Mucosa of descending colon (tissue), 3 donors: ENCODE measurements at regions not wholly inside any gene's neighbourhood (a gene's known extent, or its start where the extent isn't known, plus 50 kb on each side); places are given as distances from the start of the nearest gene placed in this dataset.

Source experiments
- ATAC-seq: fragments of 200-7000 bp; cut with Tn5 transposase; one replicate; pipeline ENCODE4 v1.9.1; 2020; ENCODE audit warnings: mild to moderate bottlenecking, moderate library complexity
- DNase-seq, 3 donors: peaks; one replicate each; pipeline ENCODE4 v3.0.0-alpha.2; 2020
- H3K36me3 ChIP-seq: fragments of 200-600 bp; one replicate; pipeline ENCODE4 v1.8.0; 2021; ENCODE audit warnings: low read depth, mild to moderate bottlenecking
- H3K4me1 ChIP-seq: fragments of 200-600 bp; one replicate; pipeline ENCODE4 v1.8.0; 2021; ENCODE audit warnings: low read depth, mild to moderate bottlenecking
- H3K4me3 ChIP-seq: fragments of 200-600 bp; one replicate; pipeline ENCODE4 v1.8.0; 2021; ENCODE audit warnings: mild to moderate bottlenecking
- H3K9me3 ChIP-seq: fragments of 200-600 bp; one replicate; pipeline ENCODE4 v1.8.0; 2021; ENCODE audit warnings: mild to moderate bottlenecking
- intact Hi-C, 2 donors: fragments of 100-400 bp; cut with DNase I in 1 of 2; cut with micrococcal nuclease in 1 of 2; formaldehyde crosslinking; loops; one replicate each; pipeline versions ENCODE4 v1.11.0 to v1.11.1; 2022; cut with DNase I, micrococcal nuclease
- TF ChIP-seq, protein P1 (sequence below): fragments of 200-600 bp; IDR thresholded peaks from one replicate; pipeline ENCODE4 v1.8.0; 2022; ENCODE audit warnings: antibody characterized with exemption, mild to moderate bottlenecking
- donor health status: DM: no; HTN: no; CAD: no; lungs with moderate emphysema.
- donor health status: DM: no; HTN: no; CAD: no.
- donor health status: DM: no; HTN: yes; CAD: no.

DNA sequence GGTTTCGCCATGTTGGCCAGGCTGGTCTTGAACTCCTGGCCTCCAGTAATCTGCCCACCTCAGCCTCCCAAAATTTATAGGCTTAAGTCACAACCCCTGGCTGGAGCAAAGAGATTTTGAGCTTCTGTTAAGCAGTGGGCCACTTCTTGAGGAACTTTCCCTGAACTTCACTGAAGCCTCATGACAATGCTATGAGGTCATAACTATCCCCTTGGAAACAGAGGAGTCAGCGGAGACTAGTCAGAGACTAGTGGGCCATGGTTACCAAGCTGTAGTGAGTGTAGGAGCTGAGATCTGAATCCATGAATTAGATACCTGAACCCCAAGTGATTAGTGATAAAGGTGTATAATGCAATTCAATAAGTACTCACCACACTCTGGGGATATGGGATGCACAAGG is 145.1 kb upstream of the MSX1 start:
- Histone ChIP-seq H3K36me3 (no peaks in the 10 kb centered on the region), H3K4me3 (no peak overlapping the region), H3K4me1 (no peaks in the 10 kb centered on the region), H3K9me3 (no peaks in the 10 kb centered on the region)
- TF ChIP-seq, protein P1, sequence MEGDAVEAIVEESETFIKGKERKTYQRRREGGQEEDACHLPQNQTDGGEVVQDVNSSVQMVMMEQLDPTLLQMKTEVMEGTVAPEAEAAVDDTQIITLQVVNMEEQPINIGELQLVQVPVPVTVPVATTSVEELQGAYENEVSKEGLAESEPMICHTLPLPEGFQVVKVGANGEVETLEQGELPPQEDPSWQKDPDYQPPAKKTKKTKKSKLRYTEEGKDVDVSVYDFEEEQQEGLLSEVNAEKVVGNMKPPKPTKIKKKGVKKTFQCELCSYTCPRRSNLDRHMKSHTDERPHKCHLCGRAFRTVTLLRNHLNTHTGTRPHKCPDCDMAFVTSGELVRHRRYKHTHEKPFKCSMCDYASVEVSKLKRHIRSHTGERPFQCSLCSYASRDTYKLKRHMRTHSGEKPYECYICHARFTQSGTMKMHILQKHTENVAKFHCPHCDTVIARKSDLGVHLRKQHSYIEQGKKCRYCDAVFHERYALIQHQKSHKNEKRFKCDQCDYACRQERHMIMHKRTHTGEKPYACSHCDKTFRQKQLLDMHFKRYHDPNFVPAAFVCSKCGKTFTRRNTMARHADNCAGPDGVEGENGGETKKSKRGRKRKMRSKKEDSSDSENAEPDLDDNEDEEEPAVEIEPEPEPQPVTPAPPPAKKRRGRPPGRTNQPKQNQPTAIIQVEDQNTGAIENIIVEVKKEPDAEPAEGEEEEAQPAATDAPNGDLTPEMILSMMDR, result no peak
- intact Hi-C loops, result no loop called here
- no peak for DNase-seq
- ATAC-seq, result no peak

DNA sequence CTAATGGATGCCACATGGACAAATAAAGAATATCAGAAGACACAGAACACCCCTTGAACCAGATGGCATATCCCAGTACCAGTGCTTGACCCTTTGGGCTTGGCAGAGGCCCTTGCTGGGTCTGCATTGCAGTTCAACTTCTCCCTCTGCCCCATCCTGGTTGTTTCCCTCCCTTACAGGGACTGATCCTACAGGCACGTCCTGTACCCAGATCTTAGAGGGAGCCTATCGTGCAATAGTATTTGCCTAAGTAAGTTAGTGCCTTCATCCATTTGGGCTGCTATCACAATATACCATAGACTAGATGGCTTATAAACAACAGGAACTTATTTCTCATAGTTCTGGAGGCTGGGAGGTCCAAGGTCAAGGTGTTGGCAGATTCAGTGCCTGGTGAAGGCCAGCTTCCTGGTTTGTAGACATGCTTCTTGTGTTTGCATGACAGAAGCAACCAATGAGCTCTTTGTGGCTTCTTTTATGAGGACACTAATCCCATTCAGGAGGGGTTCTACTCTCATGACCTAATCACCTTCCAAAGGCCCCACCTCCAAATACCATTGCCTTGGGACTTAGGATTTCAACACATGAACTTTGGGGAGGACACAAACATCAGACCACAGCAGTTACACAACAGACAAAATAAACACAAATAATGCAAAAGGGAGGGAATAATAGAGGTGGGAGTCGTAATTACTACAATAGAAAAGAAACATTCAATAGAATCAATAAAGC is 146.5 kb upstream of the MSX1 start:
- H3K36me3 ChIP-seq, result no peaks in the 10 kb centered on the region
- intact Hi-C loops, result no loop called here
- H3K4me1 ChIP-seq, result no peaks in the 10 kb centered on the region
- TF ChIP-seq, protein P1, result no peak
- ATAC-seq (no peak), DNase-seq (no peak)
- H3K4me3 ChIP-seq, result no peak overlapping the region
- no peaks in the 10 kb centered on the region for H3K9me3 ChIP-seq

DNA sequence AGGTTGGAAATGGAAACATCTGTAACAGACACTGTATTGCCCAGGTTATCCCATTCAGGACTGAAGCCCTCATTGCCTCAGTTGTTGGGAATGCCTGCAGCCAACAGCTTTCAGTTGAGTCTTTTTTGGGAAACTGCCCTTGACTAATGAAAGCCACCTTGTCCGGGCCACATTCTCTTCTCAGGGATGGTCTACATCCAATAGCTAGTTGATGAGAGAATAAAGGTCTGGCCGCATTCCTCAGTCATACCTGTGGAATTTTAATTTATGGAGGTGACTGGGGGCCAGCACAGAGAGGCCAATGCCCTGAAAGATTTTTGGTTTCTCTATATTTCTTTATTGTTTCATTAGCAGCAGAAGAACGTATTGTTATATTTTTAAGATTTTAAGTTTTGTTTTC is 147.6 kb upstream of the MSX1 start:
- Histone ChIP-seq H3K4me1 (no peaks in the 10 kb centered on the region), H3K36me3 (no peaks in the 10 kb centered on the region), H3K9me3 (no peaks in the 10 kb centered on the region), H3K4me3 (no peak overlapping the region)
- TF ChIP-seq, protein P1, result no peak
- no peak for DNase-seq
- intact Hi-C loops, result no loop called here
- no peak for ATAC-seq

DNA sequence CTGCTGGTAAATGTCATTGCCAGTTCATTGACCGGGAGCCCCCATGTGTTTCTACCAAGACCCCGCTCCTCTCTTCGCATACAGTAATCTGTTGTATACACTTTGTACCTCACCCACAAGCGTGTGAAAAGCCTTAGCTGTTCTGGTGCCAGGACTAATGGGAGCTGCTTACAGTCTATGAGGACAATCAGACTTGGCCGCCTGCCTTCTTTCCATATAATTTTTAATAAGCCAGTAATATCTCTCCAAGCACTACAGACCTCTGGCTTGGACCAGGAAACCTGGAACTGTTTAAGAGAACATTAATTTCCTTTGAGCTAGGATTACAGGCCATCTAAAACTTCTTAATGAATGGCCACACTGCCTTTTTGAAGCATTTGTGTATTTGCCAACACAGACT is 149.7 kb upstream of the MSX1 start:
- H3K9me3 ChIP-seq, result no peaks in the 10 kb centered on the region
- intact Hi-C loops, result no loop called here
- no peak overlapping the region for H3K4me3 ChIP-seq
- no peaks in the 10 kb centered on the region for H3K4me1 ChIP-seq
- H3K36me3 ChIP-seq, result no peaks in the 10 kb centered on the region
- ATAC-seq (no peak), DNase-seq (no peak)
- TF ChIP-seq, protein P1, result no peak

DNA sequence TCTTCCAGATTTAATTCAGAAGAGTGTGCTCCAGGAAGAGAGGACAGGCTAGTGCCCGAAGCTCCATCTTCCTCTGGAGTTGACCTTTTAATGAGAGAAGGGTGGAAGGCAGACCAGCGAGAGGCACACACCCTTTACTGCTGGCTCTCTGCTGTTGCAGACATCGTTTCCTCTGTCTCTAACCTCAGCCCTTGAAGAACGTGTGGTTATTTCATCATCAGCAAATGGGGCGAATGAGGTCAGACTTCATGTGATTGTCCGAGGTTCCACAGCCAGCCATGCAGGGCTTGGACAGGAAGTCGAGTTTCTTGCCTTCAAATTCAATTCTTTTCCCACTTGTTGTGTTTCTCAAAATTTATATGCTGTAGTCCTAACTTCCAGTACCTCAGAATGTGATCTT is 155.2 kb upstream of the MSX1 start:
- Histone ChIP-seq H3K4me3 (no peak overlapping the region), H3K36me3 (no peaks in the 10 kb centered on the region), H3K9me3 (no peaks in the 10 kb centered on the region), H3K4me1 (no peaks in the 10 kb centered on the region)
- TF ChIP-seq, protein P1, result no peak
- ATAC-seq, result no peak
- no peak for DNase-seq
- intact Hi-C loops, result no loop called here

DNA sequence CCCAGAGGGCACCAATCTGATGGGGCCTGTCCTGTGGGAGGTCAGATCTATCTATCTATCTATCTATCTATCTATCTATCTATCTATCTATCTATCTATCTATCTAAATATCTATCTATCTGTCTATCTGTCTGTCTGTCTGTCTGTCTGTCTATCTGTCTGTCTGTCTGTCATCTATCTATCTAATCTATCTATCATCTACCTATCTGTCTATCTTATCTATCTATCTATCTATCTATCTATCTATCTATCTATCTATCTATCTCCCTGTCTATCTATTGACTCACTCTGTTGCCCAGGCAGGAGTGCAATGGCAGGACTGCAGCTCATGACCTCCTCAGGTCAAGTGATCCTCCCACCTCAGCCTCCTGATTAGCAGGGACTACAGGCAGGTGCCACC is 155.7 kb upstream of the STX18 start:
- TF ChIP-seq, protein P1, result no peak
- H3K9me3 ChIP-seq, result no peaks in the 10 kb centered on the region
- DNase-seq, result no peak
- no peak for ATAC-seq
- H3K4me1 ChIP-seq, result no peaks in the 10 kb centered on the region
- intact Hi-C loops, result no loop called here
- no peak overlapping the region for H3K4me3 ChIP-seq
- H3K36me3 ChIP-seq, result no peaks in the 10 kb centered on the region
